Esophagus squamous epithelium (tissue), 5 donors: ENCODE measurements at regions not wholly inside any gene's neighbourhood (a gene's known extent, or its start where the extent isn't known, plus 50 kb on each side); places are given as distances from the start of the nearest gene placed in this dataset.

Source experiments
- DNase-seq: peaks from one replicate; lab custom pipeline; 2025; lab: John Stamatoyannopoulos, UW
- H3K27ac ChIP-seq, 4 donors: fragments of 200-600 bp; sonication (generic); one replicate each; pipeline ENCODE4 v1.5.1; 2016 to 2019; ENCODE audit warnings: mild to moderate bottlenecking in 1 of 4
- H3K27me3 ChIP-seq, 4 donors: fragments of 200-600 bp; sonication (generic); 1 replicate in 3 of 4; 2 replicates in 1 of 4; pipeline versions ENCODE4 v1.5.1 to v1.6.0; 2017 to 2021; ENCODE audit warnings: antibody characterized with exemption in 1 of 4
- H3K36me3 ChIP-seq, 3 donors: fragments of 200-600 bp; sonication (generic); one replicate each; pipeline ENCODE4 v1.5.1; 2016 to 2019
- H3K4me1 ChIP-seq, 3 donors: fragments of 200-600 bp; sonication (generic); one replicate each; pipeline ENCODE4 v1.5.1; 2017 to 2019
- H3K4me3 ChIP-seq, 4 donors: fragments of 200-600 bp; sonication (generic); 1 replicate in 3 of 4; 2 replicates in 1 of 4; pipeline ENCODE4 v1.5.1; 2016 to 2019; ENCODE audit warnings: mild to moderate bottlenecking in 2 of 4, moderate library complexity in 1 of 4
- H3K9me3 ChIP-seq, 3 donors: fragments of 200-600 bp; sonication (generic); one replicate each; pipeline ENCODE4 v1.5.1; 2016 to 2019
- CTCF ChIP-seq, 6 experiments: fragments of 450-650 bp in 4 of 6; fragments of 200-600 bp in 2 of 6; sonication (generic) in 2 of 6; IDR thresholded peaks; one replicate each; pipeline ENCODE4 v1.5.1; 2016 to 2019; ENCODE audit warnings: antibody characterized with exemption in 6 of 6, mild to moderate bottlenecking in 4 of 6, moderate library complexity in 4 of 6
- POLR2A ChIP-seq, 4 donors: fragments of 450-650 bp; IDR thresholded peaks; one replicate each; pipeline ENCODE4 v1.6.1; 2017; ENCODE audit warnings: antibody characterized with exemption in 4 of 4, mild to moderate bottlenecking in 4 of 4, moderate library complexity in 3 of 4
- WGBS, 2 donors: methylation state at CpG; one replicate each; pipeline ENCODE4 v1.1.5; 2018; 5-methylcytosine and 5-hydroxymethylcytosine counted together
- intact Hi-C: fragments of 100-400 bp; cut with DNase I; formaldehyde crosslinking; loops from one replicate; pipeline ENCODE4 v1.15.0; 2022
- donor health status: DM: yes; HTN: yes; CAD: no.

GRCh38 chr5:173817561-173817960, 70.6 kb upstream of the CPEB4 start:
- WGBS, 2 donors = 70 to 81% methylated on average over 5 of the region's 5 CpGs
- Histone ChIP-seq H3K4me1 (peaks cover 0 to 18% (median 5%) of the 10 kb centered on the region in 3 donors), H3K27me3 (no peaks in the 10 kb centered on the region), H3K9me3 (no peaks in the 10 kb centered on the region), H3K36me3 (no peaks in the 10 kb centered on the region), H3K4me3 (no peak overlapping the region), H3K27ac (peak overlapping the region in 2 of 4 donors; percentile 45 to 54)
- TF ChIP-seq CTCF (IDR thresholded peaks at IDR 0.05) (no peak), POLR2A (IDR thresholded peaks at IDR 0.05) (no peak)
- no peak for DNase-seq
- intact Hi-C loops = no loop called here

GRCh38 chr5:173819521-173819920, 68.6 kb upstream of the CPEB4 start:
- TF ChIP-seq POLR2A (IDR thresholded peaks at IDR 0.05) = no peak
- no peak for TF ChIP-seq CTCF (IDR thresholded peaks at IDR 0.05)
- DNase-seq = no peak
- H3K27ac ChIP-seq = no peak overlapping the region
- WGBS, 2 donors = 75 to 81% methylated on average over 3 of the region's 3 CpGs
- H3K9me3 ChIP-seq = no peaks in the 10 kb centered on the region
- intact Hi-C loops = no loop called here
- peaks cover 11 to 34% (median 18%) of the 10 kb centered on the region in 3 donors for H3K4me1 ChIP-seq
- no peaks in the 10 kb centered on the region for H3K27me3 ChIP-seq
- no peak overlapping the region for H3K4me3 ChIP-seq
- no peaks in the 10 kb centered on the region for H3K36me3 ChIP-seq

- H3K36me3 ChIP-seq = no peaks in the 10 kb centered on the region
- no peaks in the 10 kb centered on the region for H3K27me3 ChIP-seq
- H3K4me3 ChIP-seq = no peak overlapping the region
- peak overlapping the region in 2 of 4 donors; percentile 68 to 71 for H3K27ac ChIP-seq
- TF ChIP-seq POLR2A (IDR thresholded peaks at IDR 0.05) = no peak
- TF ChIP-seq CTCF (IDR thresholded peaks at IDR 0.05) = no peak
- intact Hi-C loops = no loop called here
- DNase-seq = no peak
- no peaks in the 10 kb centered on the region for H3K9me3 ChIP-seq
- peaks cover 15 to 40% (median 15%) of the 10 kb centered on the region in 3 donors for H3K4me1 ChIP-seq
These were observed 64.9 kb upstream of the CPEB4 start for GRCh38 chr5:173823274-173823644.

- WGBS, 2 donors = 54 to 55% methylated on average over 7 to 9 of the region's 10 CpGs
- H3K4me3 ChIP-seq = no peak overlapping the region
- H3K9me3 ChIP-seq = no peaks in the 10 kb centered on the region
- TF ChIP-seq POLR2A (IDR thresholded peaks at IDR 0.05) = no peak
- no peak for TF ChIP-seq CTCF (IDR thresholded peaks at IDR 0.05)
- no peak for DNase-seq
- H3K4me1 ChIP-seq = peaks cover 15 to 42% (median 15%) of the 10 kb centered on the region in 3 donors
- H3K27ac ChIP-seq = peak overlapping the region; percentile 44 to 71 (median 62)
- intact Hi-C loops = no loop called here
- no peaks in the 10 kb centered on the region for H3K36me3 ChIP-seq
- no peaks in the 10 kb centered on the region for H3K27me3 ChIP-seq
These were observed 64.2 kb upstream of the CPEB4 start for GRCh38 chr5:173823721-173824567.

GRCh38 chr5:173825215-173825865, 62.8 kb upstream of the CPEB4 start:
- TF ChIP-seq CTCF (IDR thresholded peaks at IDR 0.05) = no peak
- no peak for TF ChIP-seq POLR2A (IDR thresholded peaks at IDR 0.05)
- WGBS, 2 donors = 64 to 88% methylated on average over 6 of the region's 13 CpGs
- Histone ChIP-seq H3K27me3 (no peaks in the 10 kb centered on the region), H3K4me1 (peaks cover 16 to 55% (median 26%) of the 10 kb centered on the region in 3 donors), H3K27ac (no peak overlapping the region), H3K36me3 (no peaks in the 10 kb centered on the region), H3K4me3 (no peak overlapping the region), H3K9me3 (no peaks in the 10 kb centered on the region)
- intact Hi-C loops = no loop called here
- DNase-seq = no peak
